ENCODE measurements at regions not wholly inside any gene's neighbourhood (a gene's known extent, or its start where the extent isn't known, plus 50 kb on each side); places are given as distances from the start of the nearest gene placed in this dataset.

- no peak overlapping the region for H3K4me3 ChIP-seq (ENCODE audit: low read depth, low read length)
- DNase-seq (ENCODE audit: low read depth) = no peak
- no peak for TF ChIP-seq CTCF (conservative IDR thresholded peaks at IDR 0.05; ENCODE audit: low read depth, low read length)
Measured at GRCh38 chr6:44500074-44500473, 112.6 kb downstream of the CDC5L start.

- TF ChIP-seq CTCF (conservative IDR thresholded peaks at IDR 0.05; ENCODE audit: low read depth, low read length) = no peak
- no peak for DNase-seq (ENCODE audit: low read depth)
- H3K4me3 ChIP-seq (ENCODE audit: low read depth, low read length) = no peak overlapping the region
Measured at GRCh38 chr6:44503471-44503870, 116.0 kb downstream of the CDC5L start.

GRCh38 chr6:44504301-44504791 lies 116.8 kb downstream of the CDC5L start:
- no peak for TF ChIP-seq CTCF (conservative IDR thresholded peaks at IDR 0.05; ENCODE audit: low read depth, low read length)
- no peak for DNase-seq (ENCODE audit: low read depth)
- no peak overlapping the region for H3K4me3 ChIP-seq (ENCODE audit: low read depth, low read length)

DNA sequence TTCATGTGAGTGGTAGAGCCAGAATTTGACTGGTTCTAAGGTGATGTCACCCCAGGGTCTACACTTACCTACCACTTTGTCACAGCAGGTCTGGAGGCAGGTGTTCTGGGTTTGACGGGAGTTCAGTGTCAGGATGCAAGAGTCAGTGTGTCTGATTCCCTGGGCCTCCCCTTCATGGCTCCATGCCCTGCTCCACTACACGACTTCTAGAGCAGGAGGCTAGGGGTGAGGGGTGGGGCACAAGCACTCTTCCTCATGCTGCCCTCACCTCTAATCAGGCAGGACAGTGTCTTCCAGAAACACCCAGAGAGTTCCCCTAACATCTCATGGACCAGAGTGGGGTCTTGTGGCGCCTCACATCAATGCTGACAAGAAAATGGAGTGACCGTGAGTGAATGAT lies 118.2 kb downstream of the CDC5L start:
- no peak for TF ChIP-seq CTCF (conservative IDR thresholded peaks at IDR 0.05; ENCODE audit: low read depth, low read length)
- no peak for DNase-seq (ENCODE audit: low read depth)
- H3K4me3 ChIP-seq (ENCODE audit: low read depth, low read length) = no peak overlapping the region

GRCh38 chr6:44507014-44507413 lies 119.5 kb downstream of the CDC5L start:
- DNase-seq (ENCODE audit: low read depth) = no peak
- H3K4me3 ChIP-seq (ENCODE audit: low read depth, low read length) = no peak overlapping the region
- TF ChIP-seq CTCF (conservative IDR thresholded peaks at IDR 0.05; ENCODE audit: low read depth, low read length) = no peak

GRCh38 chr6:44508646-44509045 lies 121.1 kb downstream of the CDC5L start:
- no peak for TF ChIP-seq CTCF (conservative IDR thresholded peaks at IDR 0.05; ENCODE audit: low read depth, low read length)
- no peak overlapping the region for H3K4me3 ChIP-seq (ENCODE audit: low read depth, low read length)
- peak; percentile 30 for DNase-seq (ENCODE audit: low read depth)

DNA sequence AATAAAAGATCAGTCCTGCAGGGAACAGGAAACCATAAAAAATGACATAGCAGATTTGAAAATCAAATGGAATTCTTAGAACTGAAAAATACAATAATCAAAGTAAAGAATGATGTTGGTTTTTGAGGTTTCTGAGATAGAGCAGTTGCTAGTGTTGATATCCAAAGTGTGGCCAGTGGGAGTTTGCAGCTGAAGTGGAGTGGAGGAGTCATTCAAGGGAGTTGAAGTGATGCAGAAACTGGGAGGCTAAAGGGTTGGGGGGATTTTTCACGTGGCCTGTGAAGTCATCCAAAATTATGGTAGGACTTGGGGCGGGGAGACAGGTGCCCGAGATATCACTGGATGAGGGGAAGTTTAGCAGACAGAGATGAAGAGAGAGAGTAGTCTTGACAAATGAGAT lies 123.6 kb downstream of the CDC5L start:
- no peak for DNase-seq (ENCODE audit: low read depth)
- no peak for TF ChIP-seq CTCF (conservative IDR thresholded peaks at IDR 0.05; ENCODE audit: low read depth, low read length)
- H3K4me3 ChIP-seq (ENCODE audit: low read depth, low read length) = no peak overlapping the region

Data from choroid plexus epithelial cell (primary cell).